K562 (cell line): ENCODE measurements at regions not wholly inside any gene's neighbourhood (a gene's known extent, or its start where the extent isn't known, plus 50 kb on each side); places are given as distances from the start of the nearest gene placed in this dataset.

Experiments used
- ATAC-seq: fragments of 200-7000 bp; cut with Tn5 transposase; 3 replicates; pipeline ENCODE4 v1.9.1; 2020; ENCODE audit warnings: moderate library complexity
- BruUV-seq: library from RNA; stranded (reverse); fragments of 400-500 nt; replicated peaks from 2 replicates; lab custom pipeline; 2021; lab: Mats Ljungman, UMichigan
- CTCF ChIA-PET: fragments of 300-600 bp; formaldehyde crosslinking; extraction: SDS; loops from one replicate; lab custom pipeline; 2021; ENCODE audit warnings: low intra/inter-chr PET ratio; lab: Yijun Ruan, JAX
- POLR2A ChIA-PET: fragments of 300-600, 350-650 bp; sonication (Branson Sonifier 250); formaldehyde crosslinking; extraction: SDS; loops from one replicate; lab custom pipeline; 2021; ENCODE audit warnings: antibody characterized with exemption, inconsistent platforms; lab: Yijun Ruan, JAX
- DNase-seq, 4 experiments: peaks; one replicate each; pipeline versions ENCODE4 v3.0.0 to v3.0.0-alpha.2; 2011 to 2018; ENCODE audit warnings: low spot score in 3 of 4, mixed read lengths in 3 of 4; ENCODE audit errors: extremely low read depth in 1 of 4
- FAIRE-seq: peaks from 2 replicates; lab custom pipeline; 2011; peaks lifted over from hg19 to GRCh38; lab: Jason Lieb, UNC
- H2AFZ ChIP-seq: 2 replicates; pipeline ENCODE4 v1.6.0; 2011; ENCODE audit warnings: low read depth, low read length, control low read depth, inconsistent platforms
- H3K27ac ChIP-seq: fragments of 200-600 bp; 3 replicates; pipeline ENCODE4 v1.8.0; 2011; ENCODE audit warnings: low read depth, mild to moderate bottlenecking, control low read depth, inconsistent platforms, low read length, moderate library complexity, mixed read lengths; ENCODE audit errors: extremely low read depth
- H3K27me3 ChIP-seq, 2 experiments: fragments of 300-600 bp in 1 of 2; 2 replicates in 1 of 2; 3 replicates in 1 of 2; pipeline versions ENCODE4 v1.6.0 to v1.8.0; 2011; ENCODE audit warnings: inconsistent platforms in 2 of 2, low read length in 2 of 2, mild to moderate bottlenecking in 1 of 2, mixed read lengths in 1 of 2, moderate library complexity in 1 of 2; ENCODE audit not compliant: control insufficient read depth in 2 of 2, insufficient read depth in 2 of 2
- H3K36me3 ChIP-seq: fragments of 300-600 bp; 3 replicates; pipeline ENCODE4 v1.8.0; 2011; ENCODE audit warnings: mild to moderate bottlenecking, low read length, inconsistent platforms; ENCODE audit not compliant: control insufficient read depth, insufficient read depth
- H3K4me1 ChIP-seq, 2 experiments: fragments of 200-600 bp in 1 of 2; replicated peaks in 1 of 2; 2 replicates in 1 of 2; 3 replicates in 1 of 2; pipeline versions ENCODE4 v1.5.1 to v1.8.0; 2011; ENCODE audit warnings: inconsistent platforms in 2 of 2, low read length in 2 of 2, mild to moderate bottlenecking in 1 of 2, mixed read lengths in 1 of 2, moderate library complexity in 1 of 2; ENCODE audit not compliant: control insufficient read depth in 2 of 2, insufficient read depth in 2 of 2
- H3K4me2 ChIP-seq: 2 replicates; pipeline ENCODE4 v1.6.1; 2011; ENCODE audit warnings: low read length, control low read depth, inconsistent platforms, mixed read lengths; ENCODE audit not compliant: insufficient read depth
- H3K4me3 ChIP-seq: fragments of 200-600 bp; sonication (generic), shearing (Covaris generic); 2 replicates; pipeline ENCODE4 v1.5.1; 2016; ENCODE audit warnings: control low read depth, inconsistent platforms
- H3K79me2 ChIP-seq: fragments of 200-600 bp; 3 replicates; pipeline ENCODE4 v1.8.0; 2011; ENCODE audit warnings: low read length, inconsistent platforms; ENCODE audit not compliant: control insufficient read depth, insufficient read depth
- H3K9ac ChIP-seq, 2 experiments: 2 replicates each; pipeline versions ENCODE4 v1.6.0 to v1.6.1; 2011; ENCODE audit warnings: low read depth in 2 of 2, low read length in 2 of 2, control low read depth in 1 of 2, inconsistent platforms in 1 of 2, mild to moderate bottlenecking in 1 of 2, mixed read lengths in 1 of 2; ENCODE audit not compliant: insufficient read depth in 1 of 2
- H3K9me1 ChIP-seq: one replicate; pipeline ENCODE4 v1.6.0; 2011; ENCODE audit warnings: inconsistent platforms, mild to moderate bottlenecking, low read length, moderate library complexity; ENCODE audit not compliant: control insufficient read depth, insufficient read depth
- H3K9me3 ChIP-seq: replicated peaks from 2 replicates; pipeline ENCODE4 v1.5.1; 2011; ENCODE audit warnings: low read depth, low read length, inconsistent platforms; ENCODE audit not compliant: control insufficient read depth, insufficient read depth
- H4K20me1 ChIP-seq: replicated peaks from 2 replicates; pipeline ENCODE4 v1.6.1; 2011; ENCODE audit warnings: low read length, inconsistent platforms, mixed read lengths; ENCODE audit not compliant: control insufficient read depth, insufficient read depth
- FOSL1 ChIP-seq: fragments of 200-800 bp; sonication (Bioruptor generic); conservative IDR thresholded peaks from 2 replicates; pipeline ENCODE4 v1.6.1; 2016; ENCODE audit warnings: missing genetic modification characterization, missing compliant biosample characterization
- JUND ChIP-seq, 2 experiments: IDR thresholded peaks; 2 replicates in 1 of 2; 3 replicates in 1 of 2; pipeline ENCODE4 v1.6.1; 2011; ENCODE audit warnings: borderline replicate concordance in 2 of 2, low read depth in 2 of 2, low read length in 2 of 2, improper control_type of control experiment in 1 of 2, missing biosample characterization in 1 of 2, missing genetic modification characterization in 1 of 2, missing genetic modification reagents in 1 of 2
- RHOXF2B ChIP-seq: fragments of 250-450 bp; sonication (Bioruptor Pico); conservative IDR thresholded peaks from 2 replicates; pipeline ENCODE4 v1.5.1; 2021
- STAT6 ChIP-seq: sonication (generic); formaldehyde crosslinking; IDR thresholded peaks from 2 replicates; pipeline ENCODE4 v1.8.1; 2023; ENCODE audit warnings: mild to moderate bottlenecking, missing genetic modification reagents
- ZFP30 ChIP-seq: fragments of 250-450 bp; sonication (Bioruptor Pico); IDR thresholded peaks from 2 replicates; pipeline ENCODE4 v1.8.0; 2022; ENCODE audit warnings: moderate library complexity, mild to moderate bottlenecking, inconsistent platforms, borderline replicate concordance
- ZNF384 ChIP-seq: IDR thresholded peaks from 2 replicates; pipeline ENCODE4 v1.6.1; 2012; ENCODE audit warnings: low read depth, low read length, improper control_type of control experiment
- ZSCAN29 ChIP-seq: fragments of 450-650 bp; IDR thresholded peaks from 2 replicates; pipeline ENCODE4 v1.6.1; 2017
- WGBS: fragments of 100-300 bp; shearing (Covaris generic); methylation state at CpG from one replicate; pipeline ENCODE4 v1.1.6; 2016; ENCODE audit warnings: low coverage, mixed read lengths; ENCODE audit not compliant: insufficient coverage; ENCODE audit errors: missing lambda C conversion rate; 5-methylcytosine and 5-hydroxymethylcytosine counted together
- in situ Hi-C: fragments of 300-500 bp; cut with MboI; formaldehyde crosslinking; loops from 4 replicates; pipeline ENCODE4 v1.15.0; 2018; ENCODE audit warnings: inconsistent platforms, mixed read lengths
- intact Hi-C: fragments of 100-400 bp; cut with micrococcal nuclease; formaldehyde crosslinking; loops from 2 replicates; pipeline ENCODE4 v1.14.2; 2022

- TF ChIP-seq STAT6 (CRISPR knock-in tag) (no peak), ZSCAN29 (no peak)
- TF ChIP-seq, all 486 proteins: peak for 0
Measured at GRCh38 chr11:95703049-95703448, 86.5 kb downstream of the FAM76B start (continued).

GRCh38 chr11:95702526-95702925 lies 87.1 kb downstream of the FAM76B start:
- H3K27me3 ChIP-seq, result no peaks in the 10 kb centered on the region
- DNase-seq (no peak), FAIRE-seq (no peak), ATAC-seq (no peak)
- no peak overlapping the region for H3K4me2 ChIP-seq
- no peak overlapping the region for H3K4me3 ChIP-seq
- no peak overlapping the region for H3K27ac ChIP-seq
- H2AFZ ChIP-seq, result no peak overlapping the region
- CTCF ChIA-PET, result interaction anchor here (0.7 kb wide), 1 partner anchor 22 kb away, joined by 3 read pairs; no protein-coding TSS in a partner anchor
- in situ Hi-C loops, result no loop called here
- H3K9ac ChIP-seq, result no peak overlapping the region
- H3K4me1 ChIP-seq, result peaks cover 4 to 28% of the 10 kb centered on the region in 2 experiments; a peak in 3 of 5 replicates
- TF ChIP-seq ZSCAN29, result no peak
- no peak for TF ChIP-seq ZNF384
- 0 out of 2 replicates have a peak, but pooled peaks have one; percentile 5 for TF ChIP-seq JUND (IDR thresholded peaks at IDR 0.05; ENCODE audit: borderline replicate concordance, low read depth, low read length)
- TF ChIP-seq JUND (tag; IDR thresholded peaks at IDR 0.05; ENCODE audit: borderline replicate concordance, low read depth, low read length), result no peak
- no peak for TF ChIP-seq RHOXF2B
- TF ChIP-seq ZFP30 (CRISPR knock-in tag), result no peak
- peak; percentile 49 for TF ChIP-seq FOSL1 (tag)
- POLR2A ChIA-PET, result no interaction called here
- no peaks in the 10 kb centered on the region for H3K36me3 ChIP-seq
- 33% methylated on average over 2 of the region's 2 CpGs for WGBS
- intact Hi-C loops, result loop anchor here (10.0 kb wide), 2 partner anchors 108 to 158 kb away; no protein-coding TSS in a partner anchor
- no TSS peak for BruUV-seq
- H3K79me2 ChIP-seq, result no peaks in the 10 kb centered on the region
- H3K9me1 ChIP-seq, result no peaks in the 10 kb centered on the region
- no peaks in the 10 kb centered on the region for H3K9me3 ChIP-seq
- no peaks in the 10 kb centered on the region for H4K20me1 ChIP-seq
